ENCODE measurements at regions not wholly inside any gene's neighbourhood (a gene's known extent, or its start where the extent isn't known, plus 50 kb on each side); places are given as distances from the start of the nearest gene placed in this dataset.

GRCh38 chr3:181578743-181579142 is 133.0 kb upstream of the SOX2 start:
- H3K4me3 ChIP-seq = no peak overlapping the region
- H3K4me1 ChIP-seq (ENCODE audit: control insufficient read depth in 5 of 5, insufficient read depth in 5 of 5, low read length in 5 of 5) = no peaks in the 10 kb centered on the region
- ATAC-seq (ENCODE audit: insufficient read depth, low FRiP score) (no peak), DNase-seq (no peak)
- WGBS, 2 donors = 75 to 76% methylated on average over 2 of the region's 2 CpGs
- H3K36me3 ChIP-seq (ENCODE audit: control insufficient read depth in 4 of 4, insufficient read depth in 4 of 4, low read length in 4 of 4) = no peaks in the 10 kb centered on the region
- no peak overlapping the region for H3K27ac ChIP-seq (ENCODE audit: low read depth in 1 of 2, low read length in 1 of 2)
- no peaks in the 10 kb centered on the region for H3K9me3 ChIP-seq (ENCODE audit: control insufficient read depth in 4 of 4, insufficient read depth in 3 of 4, low read length in 3 of 4)
- TF ChIP-seq CTCF (IDR thresholded peaks at IDR 0.05; ENCODE audit: control extremely low read depth, extremely low read depth) = no peak
- H3K9ac ChIP-seq (ENCODE audit: insufficient read depth in 1 of 2, low read length in 2 of 2) = no peak overlapping the region
- no peaks in the 10 kb centered on the region for H3K27me3 ChIP-seq (ENCODE audit: control insufficient read depth in 3 of 3, insufficient read depth in 3 of 3, low read length in 2 of 3)

GRCh38 chr3:181572432-181572831 is 139.3 kb upstream of the SOX2 start:
- Histone ChIP-seq H3K27me3 (ENCODE audit: control insufficient read depth in 3 of 3, insufficient read depth in 3 of 3, low read length in 2 of 3) (peaks cover 0 to 2% (median 0%) of the 10 kb centered on the region in 3 donors), H3K4me3 (no peak overlapping the region), H3K36me3 (ENCODE audit: control insufficient read depth in 4 of 4, insufficient read depth in 4 of 4, low read length in 4 of 4) (no peaks in the 10 kb centered on the region), H3K9ac (ENCODE audit: insufficient read depth in 1 of 2, low read length in 2 of 2) (no peak overlapping the region), H3K4me1 (ENCODE audit: control insufficient read depth in 5 of 5, insufficient read depth in 5 of 5, low read length in 5 of 5) (no peaks in the 10 kb centered on the region), H3K9me3 (ENCODE audit: control insufficient read depth in 4 of 4, insufficient read depth in 3 of 4, low read length in 3 of 4) (no peaks in the 10 kb centered on the region), H3K27ac (ENCODE audit: low read depth in 1 of 2, low read length in 1 of 2) (no peak overlapping the region)
- DNase-seq = no peak
- no peak for ATAC-seq (ENCODE audit: insufficient read depth, low FRiP score)
- TF ChIP-seq CTCF (IDR thresholded peaks at IDR 0.05; ENCODE audit: control extremely low read depth, extremely low read depth) = no peak
- 84 to 90% methylated on average over 2 of the region's 2 CpGs for WGBS, 2 donors

GRCh38 chr3:181570472-181570871 is 141.3 kb upstream of the SOX2 start:
- no peak overlapping the region for H3K9ac ChIP-seq (ENCODE audit: insufficient read depth in 1 of 2, low read length in 2 of 2)
- H3K36me3 ChIP-seq (ENCODE audit: control insufficient read depth in 4 of 4, insufficient read depth in 4 of 4, low read length in 4 of 4) = no peaks in the 10 kb centered on the region
- no peak for ATAC-seq (ENCODE audit: insufficient read depth, low FRiP score)
- no peak overlapping the region for H3K27ac ChIP-seq (ENCODE audit: low read depth in 1 of 2, low read length in 1 of 2)
- 70 to 80% methylated on average over 3 of the region's 3 CpGs for WGBS, 2 donors
- no peak overlapping the region for H3K4me3 ChIP-seq
- peaks cover 0 to 2% (median 0%) of the 10 kb centered on the region in 3 donors for H3K27me3 ChIP-seq (ENCODE audit: control insufficient read depth in 3 of 3, insufficient read depth in 3 of 3, low read length in 2 of 3)
- DNase-seq = no peak
- TF ChIP-seq CTCF (IDR thresholded peaks at IDR 0.05; ENCODE audit: control extremely low read depth, extremely low read depth) = no peak
- no peaks in the 10 kb centered on the region for H3K4me1 ChIP-seq (ENCODE audit: control insufficient read depth in 5 of 5, insufficient read depth in 5 of 5, low read length in 5 of 5)
- H3K9me3 ChIP-seq (ENCODE audit: control insufficient read depth in 4 of 4, insufficient read depth in 3 of 4, low read length in 3 of 4) = no peaks in the 10 kb centered on the region

GRCh38 chr3:181569356-181569940 is 142.3 kb upstream of the SOX2 start:
- H3K9ac ChIP-seq (ENCODE audit: insufficient read depth in 1 of 2, low read length in 2 of 2) = no peak overlapping the region
- DNase-seq = no peak
- no peaks in the 10 kb centered on the region for H3K36me3 ChIP-seq (ENCODE audit: control insufficient read depth in 4 of 4, insufficient read depth in 4 of 4, low read length in 4 of 4)
- H3K9me3 ChIP-seq (ENCODE audit: control insufficient read depth in 4 of 4, insufficient read depth in 3 of 4, low read length in 3 of 4) = no peaks in the 10 kb centered on the region
- no peak overlapping the region for H3K27ac ChIP-seq (ENCODE audit: low read depth in 1 of 2, low read length in 1 of 2)
- 68 to 83% methylated on average over 3 of the region's 3 CpGs for WGBS, 2 donors
- no peak for TF ChIP-seq CTCF (IDR thresholded peaks at IDR 0.05; ENCODE audit: control extremely low read depth, extremely low read depth)
- no peaks in the 10 kb centered on the region for H3K4me1 ChIP-seq (ENCODE audit: control insufficient read depth in 5 of 5, insufficient read depth in 5 of 5, low read length in 5 of 5)
- H3K27me3 ChIP-seq (ENCODE audit: control insufficient read depth in 3 of 3, insufficient read depth in 3 of 3, low read length in 2 of 3) = peaks cover 0 to 2% (median 0%) of the 10 kb centered on the region in 3 donors
- no peak overlapping the region for H3K4me3 ChIP-seq
- no peak for ATAC-seq (ENCODE audit: insufficient read depth, low FRiP score)

Measured in lung (tissue), 11 donors.